Nephron (organoid): ENCODE measurements at regions not wholly inside any gene's neighbourhood (a gene's known extent, or its start where the extent isn't known, plus 50 kb on each side); places are given as distances from the start of the nearest gene placed in this dataset.

ENCODE experiments used
- H3K27ac Mint-ChIP-seq, 3 experiments: 2 replicates each; pipeline ENCODE4 v1.8.0; 2020; ENCODE audit warnings: mixed read lengths in 3 of 3, mild to moderate bottlenecking in 2 of 3, moderate library complexity in 1 of 3
- H3K27me3 Mint-ChIP-seq: 2 replicates; pipeline ENCODE4 v1.8.0; 2021; ENCODE audit warnings: low read depth, mild to moderate bottlenecking, moderate library complexity, mixed read lengths
- H3K36me3 Mint-ChIP-seq: 2 replicates; pipeline ENCODE4 v1.8.0; 2020; ENCODE audit warnings: low read depth, mixed read lengths
- H3K4me1 Mint-ChIP-seq: 2 replicates; pipeline ENCODE4 v1.8.0; 2020; ENCODE audit warnings: mixed read lengths
- H3K4me3 Mint-ChIP-seq, 3 experiments: 2 replicates each; pipeline ENCODE4 v1.8.0; 2020; ENCODE audit warnings: mild to moderate bottlenecking in 3 of 3, mixed read lengths in 3 of 3, moderate library complexity in 2 of 3
- H3K9me3 Mint-ChIP-seq: 2 replicates; pipeline ENCODE4 v1.8.0; 2020; ENCODE audit warnings: mixed read lengths
- TF ChIP-seq, protein P1 (sequence below), 3 experiments: fragments of 200-600 bp; sonication (generic); IDR thresholded peaks; one replicate each; pipeline ENCODE4 v1.5.0; 2021; ENCODE audit warnings: antibody characterized with exemption in 3 of 3; ENCODE audit not compliant: unreplicated experiment in 3 of 3

DNA sequence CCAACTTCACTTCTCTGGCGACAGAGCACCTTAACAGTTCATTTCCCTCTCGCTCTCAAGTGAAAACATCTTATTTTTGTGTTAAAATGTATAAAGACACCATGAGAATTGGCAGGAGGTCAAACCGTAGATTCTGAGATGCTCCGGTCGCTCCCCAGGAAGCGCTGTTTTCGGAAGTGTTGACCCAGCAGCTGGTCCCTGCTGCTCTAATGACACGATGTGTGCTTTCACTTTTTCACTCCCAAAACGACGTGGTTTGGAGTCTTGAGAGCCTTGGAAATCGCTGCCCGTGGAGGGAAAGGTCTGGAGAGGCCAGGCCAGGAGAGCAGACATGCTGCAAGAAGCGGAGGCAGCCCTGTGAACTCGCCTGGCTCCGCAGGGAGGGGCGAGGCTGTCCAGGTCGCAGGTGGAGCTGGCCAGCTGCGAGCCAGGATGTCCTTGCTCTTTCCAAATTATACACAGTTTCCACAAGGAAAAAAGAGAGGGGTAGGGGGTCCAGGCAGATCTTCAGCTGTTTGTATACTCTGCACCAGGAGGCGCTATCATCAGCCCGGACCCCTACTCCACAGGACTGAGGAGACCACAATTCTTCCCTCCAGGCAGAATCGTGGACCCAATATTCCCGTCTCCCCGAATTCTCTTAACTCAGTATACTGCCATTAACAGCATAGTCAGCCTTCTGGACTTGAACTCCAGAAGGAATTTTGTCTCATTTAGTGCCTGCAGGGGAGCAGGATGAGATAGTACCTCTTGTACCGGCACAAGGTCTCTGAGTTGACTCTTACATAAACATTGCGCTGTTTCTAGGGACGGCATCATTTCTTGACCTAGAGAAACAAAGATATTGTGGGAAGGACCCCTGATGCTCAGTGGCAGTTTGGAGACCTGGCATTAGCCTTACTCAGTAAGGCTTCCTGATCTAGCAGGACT lies 248.6 kb upstream of the ANKRD55 start:
- Mint-ChIP-seq H3K27ac (peak overlapping the region; percentile 94 to 98 (median 96)), H3K9me3 (peaks cover 7% of the 10 kb centered on the region), H3K27me3 (peaks cover 6% of the 10 kb centered on the region), H3K4me1 (peaks cover 31% of the 10 kb centered on the region), H3K4me3 (peak overlapping the region; percentile 84 to 90 (median 88)), H3K36me3 (peaks cover 5% of the 10 kb centered on the region)
- TF ChIP-seq, protein P1, sequence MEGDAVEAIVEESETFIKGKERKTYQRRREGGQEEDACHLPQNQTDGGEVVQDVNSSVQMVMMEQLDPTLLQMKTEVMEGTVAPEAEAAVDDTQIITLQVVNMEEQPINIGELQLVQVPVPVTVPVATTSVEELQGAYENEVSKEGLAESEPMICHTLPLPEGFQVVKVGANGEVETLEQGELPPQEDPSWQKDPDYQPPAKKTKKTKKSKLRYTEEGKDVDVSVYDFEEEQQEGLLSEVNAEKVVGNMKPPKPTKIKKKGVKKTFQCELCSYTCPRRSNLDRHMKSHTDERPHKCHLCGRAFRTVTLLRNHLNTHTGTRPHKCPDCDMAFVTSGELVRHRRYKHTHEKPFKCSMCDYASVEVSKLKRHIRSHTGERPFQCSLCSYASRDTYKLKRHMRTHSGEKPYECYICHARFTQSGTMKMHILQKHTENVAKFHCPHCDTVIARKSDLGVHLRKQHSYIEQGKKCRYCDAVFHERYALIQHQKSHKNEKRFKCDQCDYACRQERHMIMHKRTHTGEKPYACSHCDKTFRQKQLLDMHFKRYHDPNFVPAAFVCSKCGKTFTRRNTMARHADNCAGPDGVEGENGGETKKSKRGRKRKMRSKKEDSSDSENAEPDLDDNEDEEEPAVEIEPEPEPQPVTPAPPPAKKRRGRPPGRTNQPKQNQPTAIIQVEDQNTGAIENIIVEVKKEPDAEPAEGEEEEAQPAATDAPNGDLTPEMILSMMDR (IDR thresholded peaks at IDR 0.05; ENCODE audit: unreplicated experiment in 3 of 3) = peak; percentile 49 to 61 (median 52)

DNA sequence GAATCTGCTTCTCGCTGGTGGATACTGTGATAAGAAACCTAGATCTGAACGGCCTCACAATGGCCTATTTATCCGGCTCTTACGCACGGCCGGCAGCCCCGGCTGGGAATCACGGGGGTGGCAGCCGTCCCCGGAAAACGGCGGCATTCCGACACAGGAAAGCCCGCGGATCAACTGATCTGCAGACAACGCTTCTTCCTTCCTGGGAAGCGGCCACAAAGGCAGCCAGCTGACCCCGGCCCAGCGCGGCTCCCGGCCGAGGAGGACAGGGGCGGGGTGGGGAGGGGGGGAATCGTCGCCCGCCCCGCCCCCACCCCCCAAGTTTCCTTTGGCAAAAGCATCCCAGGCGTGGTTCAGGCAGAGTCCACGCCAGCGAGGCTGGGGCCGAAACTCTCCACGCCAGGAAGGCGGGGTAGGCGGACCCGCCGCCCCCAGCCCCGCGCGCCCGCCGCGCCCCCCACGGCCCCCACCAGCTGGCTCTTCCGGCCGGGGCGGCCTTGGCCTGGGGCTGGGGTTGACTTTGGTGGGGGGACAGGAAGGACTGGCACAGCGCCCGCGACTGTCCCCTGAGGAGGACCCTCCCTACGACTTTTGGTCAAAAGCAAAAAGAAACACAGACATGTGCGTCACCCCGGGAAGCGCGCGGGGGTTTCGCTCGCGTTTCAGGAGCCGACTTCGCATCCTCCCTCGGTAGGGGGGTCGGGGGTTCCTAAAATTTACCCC lies 247.7 kb upstream of the ANKRD55 start:
- Mint-ChIP-seq H3K4me1 (peaks cover 39% of the 10 kb centered on the region), H3K9me3 (peaks cover 4% of the 10 kb centered on the region), H3K4me3 (peak overlapping the region; percentile 84 to 90 (median 88)), H3K36me3 (peaks cover 3% of the 10 kb centered on the region), H3K27ac (peak overlapping the region; percentile 94 to 98 (median 96)), H3K27me3 (peaks cover 6% of the 10 kb centered on the region)
- TF ChIP-seq, protein P1 (IDR thresholded peaks at IDR 0.05; ENCODE audit: unreplicated experiment in 3 of 3) = no peak

DNA sequence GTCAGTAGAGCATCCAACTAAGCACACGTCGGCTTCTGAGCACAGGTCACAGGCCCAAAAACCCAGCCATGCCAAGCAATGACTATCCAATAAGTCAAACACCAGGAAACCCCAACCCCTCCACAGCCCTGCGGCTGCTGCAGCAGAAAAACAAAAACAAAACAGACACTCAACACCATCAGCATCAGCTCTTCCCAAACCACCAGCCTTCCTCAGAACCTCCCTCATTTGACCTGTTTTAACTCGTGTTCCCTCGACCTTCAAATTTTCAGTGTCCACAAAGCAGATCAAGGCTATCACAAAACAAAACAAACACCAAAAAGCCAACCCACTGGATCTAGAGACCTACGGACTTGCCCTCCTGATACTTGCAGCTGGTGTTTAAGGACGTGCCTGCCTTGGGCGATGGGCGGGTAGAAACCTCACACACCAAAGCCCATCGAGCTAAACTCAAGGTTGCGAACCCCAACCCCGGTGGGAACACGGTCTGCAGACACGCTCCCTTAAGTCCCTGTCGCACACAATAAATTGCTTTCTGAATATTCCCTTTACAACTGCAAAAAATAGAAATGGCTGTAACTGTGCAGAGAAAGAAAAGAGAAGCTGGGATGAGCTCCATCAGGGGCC lies 247.1 kb upstream of the ANKRD55 start:
- peaks cover 4% of the 10 kb centered on the region for H3K9me3 Mint-ChIP-seq
- peaks cover 3% of the 10 kb centered on the region for H3K36me3 Mint-ChIP-seq
- H3K4me1 Mint-ChIP-seq = peaks cover 41% of the 10 kb centered on the region
- H3K27ac Mint-ChIP-seq = peak overlapping the region; percentile 85 to 98 (median 94)
- peaks cover 6% of the 10 kb centered on the region for H3K27me3 Mint-ChIP-seq
- TF ChIP-seq, protein P1 (IDR thresholded peaks at IDR 0.05; ENCODE audit: unreplicated experiment in 3 of 3) = no peak
- peak overlapping the region; percentile 70 to 77 (median 75) for H3K4me3 Mint-ChIP-seq

DNA sequence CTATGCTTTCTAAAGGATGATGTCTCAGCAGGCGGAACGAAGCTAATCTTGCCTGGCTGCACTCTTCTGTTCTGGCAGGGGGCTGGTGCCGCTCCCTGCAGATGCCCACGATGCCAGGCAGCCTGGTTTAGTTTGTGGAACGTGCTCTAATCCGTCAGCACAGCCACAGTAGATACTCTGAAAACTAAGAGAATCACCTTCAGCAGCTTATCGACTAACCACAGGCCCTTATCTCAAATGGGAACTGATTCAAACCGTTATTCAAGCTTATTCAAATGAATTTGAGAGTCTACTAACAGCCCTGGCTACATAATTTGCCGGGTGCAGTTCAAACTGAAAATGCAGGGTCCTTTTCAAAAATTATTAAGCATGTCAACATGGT lies 246.6 kb upstream of the ANKRD55 start:
- peaks cover 4% of the 10 kb centered on the region for H3K9me3 Mint-ChIP-seq
- H3K27ac Mint-ChIP-seq = peak overlapping the region; percentile 85 to 98 (median 94)
- peaks cover 6% of the 10 kb centered on the region for H3K27me3 Mint-ChIP-seq
- H3K4me3 Mint-ChIP-seq = peak overlapping the region; percentile 70 to 77 (median 75)
- TF ChIP-seq, protein P1 (IDR thresholded peaks at IDR 0.05; ENCODE audit: unreplicated experiment in 3 of 3) = no peak
- peaks cover 3% of the 10 kb centered on the region for H3K36me3 Mint-ChIP-seq
- H3K4me1 Mint-ChIP-seq = peaks cover 41% of the 10 kb centered on the region

DNA sequence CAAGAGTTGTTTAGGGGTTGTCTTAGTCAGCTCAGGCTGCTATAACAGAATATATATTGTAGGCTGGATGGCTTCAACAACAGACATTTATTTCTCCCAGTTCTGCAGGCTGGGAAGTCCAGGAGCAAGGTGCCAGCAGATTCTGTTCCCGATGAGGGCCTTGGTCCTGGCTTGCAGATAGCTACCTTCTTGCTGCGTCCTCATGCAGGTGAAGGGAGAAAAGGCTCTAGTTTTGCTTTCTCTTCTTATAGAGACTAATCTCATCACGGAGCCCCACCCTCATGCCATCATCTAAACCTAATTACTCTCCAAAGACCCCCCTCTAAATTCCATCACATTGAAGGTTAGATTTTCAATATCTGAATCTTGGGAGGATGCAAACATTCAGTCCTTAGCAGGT lies 246.0 kb upstream of the ANKRD55 start:
- TF ChIP-seq, protein P1 (IDR thresholded peaks at IDR 0.05; ENCODE audit: unreplicated experiment in 3 of 3) = no peak

More for the DNA sequence above, 246.0 kb upstream of the ANKRD55 start:
- Mint-ChIP-seq H3K4me1 (peaks cover 43% of the 10 kb centered on the region), H3K36me3 (peaks cover 3% of the 10 kb centered on the region), H3K4me3 (peak overlapping the region; percentile 70 to 77 (median 75)), H3K27ac (peak overlapping the region; percentile 85 to 98 (median 94)), H3K27me3 (peaks cover 6% of the 10 kb centered on the region), H3K9me3 (peaks cover 3% of the 10 kb centered on the region)
